ENCODE measurements at regions not wholly inside any gene's neighbourhood (a gene's known extent, or its start where the extent isn't known, plus 50 kb on each side); places are given as distances from the start of the nearest gene placed in this dataset.
"Not testable (repeated sequence)": the region's sequence is repeated elsewhere in the genome, so short reads cannot be mapped to it uniquely, and the experiment has no call there.

DNA sequence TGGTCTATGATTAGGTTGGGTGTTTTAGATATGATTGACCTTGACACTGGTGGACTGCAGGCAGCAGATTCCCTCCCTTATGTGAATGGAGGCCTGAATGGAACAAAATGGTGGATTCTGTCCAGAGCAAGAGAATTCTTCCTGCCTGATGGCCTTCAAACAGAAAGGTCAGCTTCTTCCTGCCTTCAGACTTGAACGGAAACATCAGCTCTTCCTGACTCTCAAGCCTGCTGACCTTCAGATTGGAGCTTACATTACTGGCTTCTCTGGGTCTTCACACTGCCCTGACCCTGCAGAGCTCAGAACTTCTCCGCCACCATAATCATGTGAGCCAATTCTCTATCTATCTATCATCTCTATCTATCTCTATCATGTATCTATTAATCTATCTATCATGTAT, 111.6 kb downstream of the RAMP3 start:
- DNase-seq: no peak

GRCh38 chr7:45278763-45279398, 121.3 kb downstream of the RAMP3 start:
- no peak for DNase-seq

- DNase-seq: not testable (repeated sequence)
Observed at GRCh38 chr7:45289611-45290010, 132.0 kb downstream of the RAMP3 start.

GRCh38 chr7:45290880-45291279, 133.3 kb downstream of the RAMP3 start:
- no peak for DNase-seq

GRCh38 chr7:45292481-45292880, 134.9 kb downstream of the RAMP3 start:
- DNase-seq: no peak

DNA sequence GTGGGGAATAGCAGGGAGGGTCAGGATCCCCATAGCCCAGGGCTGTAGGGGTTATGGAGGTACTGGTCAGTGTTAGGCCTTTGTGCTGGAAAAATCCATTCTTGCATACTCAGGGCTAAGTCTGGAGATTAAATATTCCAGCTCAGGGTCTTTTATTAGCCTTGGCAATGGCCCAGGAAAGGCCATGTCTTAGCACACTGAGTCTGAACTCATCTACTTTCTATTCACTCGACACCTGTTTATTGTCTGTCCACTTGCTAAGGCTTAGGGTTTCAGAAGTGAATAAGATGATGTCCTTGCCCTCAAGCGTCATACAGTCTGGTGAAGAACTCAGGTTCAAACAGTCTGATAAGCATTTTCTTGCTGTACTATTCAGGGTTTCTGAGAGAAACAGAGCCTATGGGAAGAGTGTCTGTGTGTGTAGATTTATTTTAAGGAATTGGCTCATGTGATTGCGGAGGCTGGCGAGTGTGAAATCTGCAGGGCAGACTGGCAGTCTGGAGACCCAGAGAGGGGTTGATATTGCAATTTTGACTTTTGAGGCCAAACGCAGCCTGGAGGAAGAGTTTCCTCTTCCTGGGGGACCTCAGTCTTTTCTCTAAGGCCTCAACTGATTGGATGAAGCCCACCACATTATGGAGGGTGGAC, 135.8 kb downstream of the RAMP3 start:
- no peak for DNase-seq

- DNase-seq: no peak
Observed at GRCh38 chr7:45294559-45294958, 137.0 kb downstream of the RAMP3 start.

- no peak for DNase-seq
Observed at GRCh38 chr7:45295222-45295621, 137.6 kb downstream of the RAMP3 start.

- DNase-seq: no peak
Observed at GRCh38 chr7:45296748-45297147, 139.2 kb downstream of the RAMP3 start.

DNA sequence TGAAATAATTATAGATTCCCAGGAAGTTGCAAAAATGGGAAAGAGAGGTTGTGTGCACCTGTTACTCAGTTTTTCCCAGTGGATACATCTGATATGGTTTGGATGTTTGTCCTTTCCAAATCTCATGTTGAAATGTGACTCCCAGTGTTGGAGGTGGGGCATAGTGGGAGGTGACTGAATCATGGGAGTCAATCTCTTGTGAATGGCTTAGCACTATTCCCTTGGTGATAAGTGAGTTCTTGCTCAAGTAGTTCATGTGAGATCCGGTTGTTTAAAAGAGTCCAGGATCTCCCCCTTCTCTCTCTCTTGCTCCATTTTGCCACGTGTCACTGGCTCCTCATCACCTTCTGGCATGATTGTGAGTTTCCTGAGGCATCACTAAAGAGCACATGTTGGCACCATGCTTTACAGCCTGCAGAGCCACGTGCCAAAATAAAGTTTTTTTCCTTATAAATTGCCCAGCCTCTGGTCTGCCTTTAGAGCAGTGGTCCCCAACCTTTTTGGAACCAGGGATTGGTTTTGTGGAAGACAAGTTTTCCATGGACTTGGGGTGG, 149.2 kb downstream of the RAMP3 start:
- no peak for DNase-seq

GRCh38 chr7:45311597-45311996, 154.0 kb downstream of the RAMP3 start:
- DNase-seq: no peak

GRCh38 chr7:45315512-45315911, 157.9 kb downstream of the RAMP3 start:
- DNase-seq: not testable (repeated sequence)

- DNase-seq: no peak
Observed at GRCh38 chr7:45324683-45325237, 167.2 kb downstream of the RAMP3 start.

DNA sequence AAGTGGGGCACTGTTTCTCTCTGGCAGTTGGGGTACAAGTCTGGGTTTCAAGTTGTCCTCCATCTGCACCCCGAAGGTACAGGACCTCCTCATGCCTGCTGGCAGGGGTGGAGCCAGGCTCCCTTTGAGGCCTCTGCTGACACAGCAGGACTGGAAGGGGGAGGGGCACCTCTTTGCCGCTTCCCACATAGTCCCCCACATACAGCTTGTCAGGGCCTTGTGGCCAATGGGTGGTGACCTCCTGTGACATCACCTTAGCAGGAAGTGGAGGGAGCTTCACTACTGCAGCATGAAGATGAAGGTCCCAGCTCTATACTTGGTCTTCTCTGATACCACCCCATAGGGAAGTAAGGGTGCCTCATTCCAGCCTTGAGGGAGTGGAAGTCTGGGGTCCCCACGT, 167.8 kb downstream of the RAMP3 start:
- DNase-seq: no peak

GRCh38 chr7:45328403-45328981, 170.9 kb downstream of the RAMP3 start:
- DNase-seq: no peak

DNA sequence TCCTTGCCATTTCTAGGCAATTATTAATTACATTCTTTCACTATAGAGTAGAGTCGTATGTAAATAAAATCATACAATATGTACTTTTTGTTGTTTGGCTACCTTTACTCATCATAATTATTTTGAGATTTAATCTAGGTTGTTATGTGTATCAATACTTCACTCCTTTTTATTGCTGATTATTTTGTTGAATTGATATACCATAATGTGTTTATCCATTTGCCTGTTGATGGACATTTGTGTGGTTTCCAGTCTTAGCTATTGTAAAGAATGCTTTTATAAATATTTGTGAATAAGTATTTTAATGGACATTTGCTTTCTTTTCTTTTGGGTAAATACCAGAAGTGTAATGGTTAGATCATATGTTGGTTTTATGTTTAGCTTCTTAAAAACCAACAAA, 174.0 kb downstream of the RAMP3 start:
- DNase-seq: no peak

- not testable (repeated sequence) for DNase-seq
Observed at GRCh38 chr7:45335024-45335423, 177.4 kb downstream of the RAMP3 start.

GRCh38 chr7:45342236-45342635, 184.6 kb downstream of the RAMP3 start:
- DNase-seq: no peak

- no peak for DNase-seq
Observed at GRCh38 chr7:45343746-45344145, 186.2 kb downstream of the RAMP3 start.

DNA sequence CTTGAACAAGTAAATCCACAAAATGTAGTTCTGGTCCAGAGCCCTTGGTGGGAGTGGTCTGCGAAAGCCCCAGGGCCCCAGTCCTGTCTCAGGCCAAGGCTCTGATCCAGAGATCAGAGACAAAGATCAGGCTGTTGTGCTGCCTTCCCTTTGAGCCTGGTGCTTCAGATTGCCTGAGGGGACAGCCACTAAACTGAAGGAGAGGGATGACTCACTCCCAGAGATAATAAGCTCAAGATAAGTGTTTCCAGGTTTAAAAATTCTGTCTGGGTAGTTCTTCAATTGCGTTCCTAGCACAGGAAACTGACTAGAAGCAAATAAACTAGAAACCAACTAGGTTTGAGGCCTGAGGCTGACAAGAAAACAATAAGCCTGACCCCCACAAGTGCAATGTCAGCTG, 190.2 kb downstream of the RAMP3 start:
- DNase-seq: no peak

DNA sequence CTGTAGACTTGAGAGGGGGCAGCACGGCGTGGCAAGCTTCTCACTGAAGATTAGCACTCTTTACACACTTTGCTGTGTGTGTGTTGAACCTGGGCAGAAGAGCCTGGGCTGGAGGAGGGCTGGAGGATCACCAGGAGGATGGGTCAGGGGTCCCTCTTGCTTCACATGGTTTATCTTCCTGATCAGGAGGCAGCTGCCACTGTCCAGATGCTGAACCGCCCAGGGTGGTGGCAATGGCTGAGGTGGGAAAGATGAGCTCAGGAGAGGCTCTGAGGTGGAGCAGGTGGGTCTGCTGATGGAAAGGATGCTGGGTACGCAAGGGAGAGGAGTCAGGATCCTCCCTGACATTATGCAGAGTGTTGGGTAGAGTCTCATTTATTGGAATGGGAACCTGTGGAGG, 191.5 kb downstream of the RAMP3 start:
- no peak for DNase-seq

DNA sequence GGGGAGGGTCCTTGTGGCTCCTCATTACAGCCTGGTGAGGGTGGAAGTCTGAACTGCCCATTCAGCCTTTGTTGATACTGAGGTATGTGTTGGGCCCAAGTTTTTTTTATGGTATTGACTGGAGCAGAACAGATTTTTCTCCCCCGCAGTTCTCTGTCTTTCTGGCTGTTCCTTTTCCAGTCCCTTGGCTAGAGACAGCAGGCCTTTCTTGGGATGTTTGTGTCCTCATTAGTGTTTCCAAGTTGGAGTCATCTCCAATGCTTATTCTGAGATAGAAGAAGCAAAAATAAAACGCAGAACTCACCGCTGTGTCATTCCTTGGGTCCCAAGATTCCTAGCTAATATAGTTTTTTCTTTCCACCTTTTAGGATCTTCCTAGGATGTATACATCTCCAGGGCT, 193.3 kb downstream of the RAMP3 start:
- DNase-seq: no peak

GRCh38 chr7:45358287-45358686, 200.7 kb downstream of the RAMP3 start:
- DNase-seq: no peak

DNA sequence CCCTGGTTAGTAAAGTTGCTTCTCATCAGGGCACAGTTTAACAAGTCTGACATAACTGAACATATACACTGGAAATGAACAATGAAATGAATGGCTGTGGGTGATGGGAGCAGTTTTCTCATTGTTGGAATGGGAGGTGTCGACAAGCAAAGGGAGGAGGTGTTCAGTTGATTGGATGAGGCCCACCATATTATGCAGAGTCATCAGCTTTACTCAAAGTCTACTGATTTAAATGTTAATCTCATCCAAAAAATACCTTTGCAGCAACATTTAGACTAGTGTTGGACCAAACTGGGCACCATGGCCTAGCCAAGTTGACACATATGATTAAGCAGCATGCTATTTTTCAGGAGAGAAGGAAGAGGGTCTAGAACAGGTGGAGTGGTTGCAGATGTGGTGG, 201.7 kb downstream of the RAMP3 start:
- DNase-seq: no peak
